Parathyroid adenoma (tissue), 2 donors: ENCODE measurements at regions not wholly inside any gene's neighbourhood (a gene's known extent, or its start where the extent isn't known, plus 50 kb on each side); places are given as distances from the start of the nearest gene placed in this dataset.

Source experiments
- H2AFZ ChIP-seq: fragments of 300-600 bp; sonication (generic); one replicate; pipeline ENCODE4 v1.7.0; 2017; ENCODE audit warnings: antibody characterized with exemption, mild to moderate bottlenecking
- H3K27ac ChIP-seq: fragments of 300-600 bp; sonication (generic); one replicate; pipeline ENCODE4 v1.7.0; 2017
- H3K27me3 ChIP-seq: fragments of 300-600 bp; sonication (generic); one replicate; pipeline ENCODE4 v1.7.0; 2017; ENCODE audit warnings: low read length; ENCODE audit not compliant: control insufficient read depth, insufficient read depth
- H3K36me3 ChIP-seq: fragments of 300-600 bp; sonication (generic); one replicate; pipeline ENCODE4 v1.7.0; 2017; ENCODE audit warnings: low read length; ENCODE audit not compliant: control insufficient read depth, insufficient read depth
- H3K4me1 ChIP-seq: fragments of 300-600 bp; sonication (generic); one replicate; pipeline ENCODE4 v1.7.0; 2017; ENCODE audit warnings: control low read depth
- H3K4me2 ChIP-seq: fragments of 300-600 bp; sonication (generic); one replicate; pipeline ENCODE4 v1.7.0; 2017; ENCODE audit warnings: low read length
- H3K4me3 ChIP-seq: fragments of 300-600 bp; sonication (generic); one replicate; pipeline ENCODE4 v1.7.0; 2017; ENCODE audit warnings: low read depth, low read length
- H3K79me2 ChIP-seq: fragments of 300-600 bp; sonication (generic); one replicate; pipeline ENCODE4 v1.7.0; 2017; ENCODE audit warnings: control low read depth
- H3K9ac ChIP-seq: fragments of 300-600 bp; sonication (generic); one replicate; pipeline ENCODE4 v1.7.0; 2017; ENCODE audit warnings: mild to moderate bottlenecking
- H3K9me3 ChIP-seq: fragments of 300-600 bp; sonication (generic); one replicate; pipeline ENCODE4 v1.7.0; 2017; ENCODE audit warnings: low read length; ENCODE audit not compliant: control insufficient read depth
- CTCF ChIP-seq: fragments of 300-600 bp; sonication (generic); IDR thresholded peaks from one replicate; pipeline ENCODE4 v1.7.0; 2017; ENCODE audit warnings: antibody characterized with exemption, mild to moderate bottlenecking
- donor health status: primary hyperparathyroidism.

- H3K36me3 ChIP-seq, result no peaks in the 10 kb centered on the region
- TF ChIP-seq CTCF, result no peak
- H3K4me2 ChIP-seq, result no peak overlapping the region
- H3K9ac ChIP-seq, result no peak overlapping the region
- no peaks in the 10 kb centered on the region for H3K9me3 ChIP-seq
- no peak overlapping the region for H2AFZ ChIP-seq
- H3K79me2 ChIP-seq, result no peaks in the 10 kb centered on the region
- no peak overlapping the region for H3K27ac ChIP-seq
- no peak overlapping the region for H3K4me3 ChIP-seq
- no peaks in the 10 kb centered on the region for H3K4me1 ChIP-seq
- H3K27me3 ChIP-seq, result no peaks in the 10 kb centered on the region
These were observed 71.6 kb upstream of the PICALM start for GRCh38 chr11:86140334-86140990.

- no peak overlapping the region for H3K27ac ChIP-seq
- H3K9me3 ChIP-seq, result no peaks in the 10 kb centered on the region
- H3K4me1 ChIP-seq, result no peaks in the 10 kb centered on the region
- H2AFZ ChIP-seq, result peak overlapping the region; percentile 56
- H3K4me3 ChIP-seq, result no peak overlapping the region
- no peak for TF ChIP-seq CTCF
- no peaks in the 10 kb centered on the region for H3K79me2 ChIP-seq
- H3K27me3 ChIP-seq, result no peaks in the 10 kb centered on the region
- no peak overlapping the region for H3K4me2 ChIP-seq
- no peak overlapping the region for H3K9ac ChIP-seq
- H3K36me3 ChIP-seq, result no peaks in the 10 kb centered on the region
These were observed 70.1 kb upstream of the PICALM start for GRCh38 chr11:86138958-86139357.

- H3K9me3 ChIP-seq, result no peaks in the 10 kb centered on the region
- no peak overlapping the region for H3K9ac ChIP-seq
- no peak overlapping the region for H3K27ac ChIP-seq
- no peak overlapping the region for H3K4me2 ChIP-seq
- H3K79me2 ChIP-seq, result no peaks in the 10 kb centered on the region
- H2AFZ ChIP-seq, result peak overlapping the region; percentile 40
- no peaks in the 10 kb centered on the region for H3K27me3 ChIP-seq
- no peak overlapping the region for H3K4me3 ChIP-seq
- TF ChIP-seq CTCF, result no peak
- H3K36me3 ChIP-seq, result no peaks in the 10 kb centered on the region
- H3K4me1 ChIP-seq, result no peaks in the 10 kb centered on the region
These were observed 67.7 kb upstream of the PICALM start for GRCh38 chr11:86136538-86136937.

DNA sequence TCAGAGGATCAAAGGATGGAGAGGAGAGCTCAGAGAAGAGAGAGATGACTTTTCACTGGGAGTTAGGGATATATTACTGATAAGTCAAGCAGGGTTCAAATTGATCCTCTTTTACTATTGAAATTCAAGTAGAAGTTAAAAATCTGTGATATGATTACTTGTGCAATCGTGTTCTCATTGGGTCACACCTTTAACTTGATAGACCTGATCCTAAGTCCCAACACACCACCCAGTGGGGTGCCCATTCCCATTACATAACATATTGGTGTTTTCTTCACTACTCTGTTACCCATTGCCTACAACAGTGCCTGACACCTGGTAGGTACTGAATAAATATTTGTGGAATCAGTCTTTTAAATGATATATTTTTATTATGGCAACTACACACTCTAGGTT lies 66.4 kb upstream of the PICALM start:
- TF ChIP-seq CTCF, result no peak
- no peak overlapping the region for H3K27ac ChIP-seq
- no peaks in the 10 kb centered on the region for H3K4me1 ChIP-seq
- H2AFZ ChIP-seq, result no peak overlapping the region
- no peaks in the 10 kb centered on the region for H3K36me3 ChIP-seq
- H3K9me3 ChIP-seq, result no peaks in the 10 kb centered on the region
- H3K27me3 ChIP-seq, result no peaks in the 10 kb centered on the region
- no peak overlapping the region for H3K4me3 ChIP-seq
- H3K79me2 ChIP-seq, result no peaks in the 10 kb centered on the region
- H3K4me2 ChIP-seq, result no peak overlapping the region
- H3K9ac ChIP-seq, result no peak overlapping the region
